WERI-Rb-1 (cell line): ENCODE measurements at regions not wholly inside any gene's neighbourhood (a gene's known extent, or its start where the extent isn't known, plus 50 kb on each side); places are given as distances from the start of the nearest gene placed in this dataset.

Experiments used
- DNase-seq: peaks from one replicate; pipeline ENCODE4 v3.0.0-alpha.2; 2020
- H3K27ac ChIP-seq: fragments of 250-450 bp; sonication (Bioruptor Pico); 2 replicates; pipeline ENCODE4 v1.5.1; 2020; ENCODE audit warnings: mild to moderate bottlenecking, moderate library complexity
- H3K27me3 ChIP-seq: fragments of 250-450 bp; sonication (Bioruptor Pico); 2 replicates; pipeline ENCODE4 v1.5.1; 2021; ENCODE audit warnings: mild to moderate bottlenecking, low read depth, moderate library complexity; ENCODE audit not compliant: insufficient read depth, severe bottlenecking
- H3K36me3 ChIP-seq: fragments of 250-450 bp; sonication (Bioruptor Pico); 2 replicates; pipeline ENCODE4 v1.5.1; 2020; ENCODE audit warnings: mild to moderate bottlenecking, moderate library complexity
- H3K4me3 ChIP-seq: 2 replicates; pipeline ENCODE4 v1.5.1; 2011; ENCODE audit warnings: low read depth, mild to moderate bottlenecking, control low read depth, low read length
- H3K9me3 ChIP-seq: fragments of 250-450 bp; sonication (Bioruptor Pico); 2 replicates; pipeline ENCODE4 v1.5.1; 2021; ENCODE audit warnings: mild to moderate bottlenecking, moderate library complexity; ENCODE audit not compliant: severe bottlenecking
- TF ChIP-seq, protein P1 (sequence below): IDR thresholded peaks from 2 replicates; pipeline ENCODE4 v1.5.1; 2011; ENCODE audit warnings: low read depth, mild to moderate bottlenecking, control low read depth, inconsistent platforms, low read length

DNA sequence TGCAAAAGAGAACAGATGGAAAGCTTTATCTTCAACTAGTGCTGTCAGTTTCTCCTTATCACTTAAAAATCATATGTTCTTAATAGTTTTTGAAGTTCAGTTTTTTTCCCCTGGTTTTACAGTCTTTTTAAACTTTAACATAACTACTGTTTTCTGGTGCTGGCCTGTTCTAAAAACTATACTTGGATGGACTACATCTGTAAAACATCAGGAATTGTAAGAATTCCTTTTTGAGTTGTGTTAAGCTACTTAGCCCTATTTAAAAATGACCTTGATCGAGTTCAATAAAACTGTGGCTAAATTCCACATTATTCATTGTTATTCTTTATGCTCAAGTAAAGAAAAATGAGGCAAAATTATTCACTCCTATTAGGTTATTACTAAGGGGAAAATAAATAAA, 397.7 kb downstream of the NUP35 start:
- TF ChIP-seq, protein P1, sequence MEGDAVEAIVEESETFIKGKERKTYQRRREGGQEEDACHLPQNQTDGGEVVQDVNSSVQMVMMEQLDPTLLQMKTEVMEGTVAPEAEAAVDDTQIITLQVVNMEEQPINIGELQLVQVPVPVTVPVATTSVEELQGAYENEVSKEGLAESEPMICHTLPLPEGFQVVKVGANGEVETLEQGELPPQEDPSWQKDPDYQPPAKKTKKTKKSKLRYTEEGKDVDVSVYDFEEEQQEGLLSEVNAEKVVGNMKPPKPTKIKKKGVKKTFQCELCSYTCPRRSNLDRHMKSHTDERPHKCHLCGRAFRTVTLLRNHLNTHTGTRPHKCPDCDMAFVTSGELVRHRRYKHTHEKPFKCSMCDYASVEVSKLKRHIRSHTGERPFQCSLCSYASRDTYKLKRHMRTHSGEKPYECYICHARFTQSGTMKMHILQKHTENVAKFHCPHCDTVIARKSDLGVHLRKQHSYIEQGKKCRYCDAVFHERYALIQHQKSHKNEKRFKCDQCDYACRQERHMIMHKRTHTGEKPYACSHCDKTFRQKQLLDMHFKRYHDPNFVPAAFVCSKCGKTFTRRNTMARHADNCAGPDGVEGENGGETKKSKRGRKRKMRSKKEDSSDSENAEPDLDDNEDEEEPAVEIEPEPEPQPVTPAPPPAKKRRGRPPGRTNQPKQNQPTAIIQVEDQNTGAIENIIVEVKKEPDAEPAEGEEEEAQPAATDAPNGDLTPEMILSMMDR, result no peak
- H3K9me3 ChIP-seq, result no peaks in the 10 kb centered on the region

DNA sequence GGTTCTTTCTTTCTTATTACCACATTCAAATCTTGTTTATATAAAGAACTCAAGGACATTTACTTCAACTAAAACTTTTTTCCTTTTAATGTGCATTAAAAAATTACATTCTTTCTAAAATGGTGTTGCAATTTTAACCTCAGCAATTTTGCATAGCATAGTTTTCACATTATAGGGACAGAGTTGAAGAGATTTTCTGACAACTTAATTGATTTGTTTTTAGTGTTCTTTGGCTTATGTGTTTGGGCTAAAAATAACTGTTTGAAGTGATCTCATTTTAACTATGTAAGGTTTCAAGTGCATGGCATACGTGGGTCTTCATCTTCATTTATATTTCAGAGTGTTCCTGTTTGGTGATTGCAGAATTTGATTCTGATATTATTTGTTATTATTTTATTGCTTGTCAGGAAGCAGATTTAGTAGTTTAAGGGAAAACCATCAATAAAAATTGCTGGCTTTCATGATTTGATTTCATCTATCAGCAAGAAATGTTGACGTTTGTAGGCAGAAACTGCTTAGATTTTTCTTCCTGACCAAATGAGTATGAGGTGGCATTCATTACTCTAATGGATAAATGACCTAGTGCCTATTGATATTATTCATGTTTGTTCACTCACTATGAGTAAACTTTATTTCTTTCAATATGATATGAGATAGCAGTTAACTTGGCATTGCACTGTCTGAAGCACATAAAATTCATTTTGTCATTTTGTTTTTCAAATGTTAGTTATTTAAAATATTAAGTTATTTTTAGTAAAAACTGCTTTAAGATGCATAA, 398.4 kb downstream of the NUP35 start:
- no peaks in the 10 kb centered on the region for H3K36me3 ChIP-seq
- H3K27me3 ChIP-seq, result no peaks in the 10 kb centered on the region
- no peak overlapping the region for H3K4me3 ChIP-seq
- TF ChIP-seq, protein P1, result no peak
- H3K9me3 ChIP-seq, result no peaks in the 10 kb centered on the region
- H3K27ac ChIP-seq, result no peak overlapping the region
- DNase-seq, result no peak

More for the DNA sequence above, 397.7 kb downstream of the NUP35 start:
- Histone ChIP-seq H3K27me3 (no peaks in the 10 kb centered on the region), H3K4me3 (no peak overlapping the region), H3K36me3 (no peaks in the 10 kb centered on the region), H3K27ac (no peak overlapping the region)
- no peak for DNase-seq

DNA sequence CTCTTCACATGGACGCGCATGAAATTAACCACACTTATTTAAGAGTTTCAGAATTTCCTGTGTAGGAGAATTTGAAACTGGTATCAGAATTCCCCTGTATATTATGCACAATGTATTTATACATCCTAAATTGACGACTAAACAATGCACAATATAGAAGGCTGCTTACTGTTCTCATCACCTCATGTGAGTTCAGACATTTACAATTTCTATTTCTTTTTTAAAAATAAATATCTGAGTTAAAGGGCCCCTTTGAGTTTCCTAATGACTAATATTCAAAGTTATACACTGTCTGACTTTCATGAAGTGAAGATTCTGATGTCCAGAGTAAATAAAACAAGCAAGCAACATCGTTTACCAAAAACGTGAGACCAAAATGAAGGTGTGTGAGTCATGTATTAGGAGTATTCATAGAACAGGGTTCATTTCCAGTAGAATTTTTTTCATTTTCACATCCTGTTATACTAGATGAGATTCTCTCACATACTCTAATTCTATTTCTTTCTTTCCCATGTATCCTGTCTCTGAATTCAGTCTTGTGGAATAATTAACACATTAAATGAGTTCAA, 406.2 kb downstream of the NUP35 start:
- DNase-seq, result no peak
- H3K9me3 ChIP-seq, result no peaks in the 10 kb centered on the region
- H3K27ac ChIP-seq, result no peak overlapping the region
- TF ChIP-seq, protein P1, result no peak
- no peaks in the 10 kb centered on the region for H3K36me3 ChIP-seq
- H3K4me3 ChIP-seq, result no peak overlapping the region
- no peaks in the 10 kb centered on the region for H3K27me3 ChIP-seq

DNA sequence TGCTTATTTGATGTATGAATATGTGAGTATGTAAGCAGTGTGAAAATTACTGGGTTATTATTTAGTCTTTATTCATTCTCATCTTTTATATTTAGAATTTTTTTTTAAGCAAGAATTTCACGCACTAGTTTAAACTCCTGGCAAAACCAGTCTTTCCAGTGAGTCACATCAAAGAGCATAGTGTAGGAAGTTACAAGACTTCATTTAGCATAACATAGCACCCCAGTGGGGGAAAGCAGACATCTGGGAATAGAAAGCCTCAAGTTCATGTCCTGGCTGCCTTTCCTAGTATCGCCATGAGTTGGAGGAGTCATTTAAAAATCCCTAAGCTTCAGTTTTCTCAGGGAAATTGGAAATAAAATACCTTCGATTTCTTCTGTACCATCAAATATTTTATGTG, 408.3 kb downstream of the NUP35 start:
- Histone ChIP-seq H3K9me3 (no peaks in the 10 kb centered on the region), H3K27ac (no peak overlapping the region), H3K4me3 (no peak overlapping the region), H3K27me3 (no peaks in the 10 kb centered on the region), H3K36me3 (no peaks in the 10 kb centered on the region)
- TF ChIP-seq, protein P1, result no peak
- no peak for DNase-seq

DNA sequence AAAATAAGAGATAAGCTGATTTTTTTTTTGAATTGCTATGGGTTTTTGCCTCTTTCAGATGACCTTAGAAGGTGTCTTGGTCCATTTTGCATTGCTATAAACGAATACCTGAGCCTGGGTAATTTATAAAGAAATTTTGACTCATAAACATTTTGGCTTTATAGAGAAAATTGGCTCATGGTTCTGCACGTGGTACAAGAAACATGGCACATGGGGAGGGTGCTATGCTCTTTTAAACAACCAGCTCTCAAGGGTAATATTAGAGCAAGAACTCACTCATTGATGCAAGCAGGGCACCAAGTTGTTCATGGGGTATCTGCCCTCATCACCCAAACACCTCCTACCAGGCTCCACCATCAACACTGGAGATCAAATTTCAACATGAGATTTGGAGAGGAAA, 408.8 kb downstream of the NUP35 start:
- Histone ChIP-seq H3K36me3 (no peaks in the 10 kb centered on the region), H3K9me3 (no peaks in the 10 kb centered on the region), H3K27ac (no peak overlapping the region), H3K27me3 (no peaks in the 10 kb centered on the region), H3K4me3 (no peak overlapping the region)
- TF ChIP-seq, protein P1, result no peak
- DNase-seq, result no peak
